HG02610 (cell line): ENCODE measurements at regions not wholly inside any gene's neighbourhood (a gene's known extent, or its start where the extent isn't known, plus 50 kb on each side); places are given as distances from the start of the nearest gene placed in this dataset.
"Not testable (repeated sequence)": the region's sequence is repeated elsewhere in the genome, so short reads cannot be mapped to it uniquely, and the experiment has no call there.

ENCODE experiments used
- ATAC-seq: cut with Tn5 transposase; IDR thresholded peaks from one replicate; pipeline ENCODE4 v1.9.1; 2021; ENCODE audit warnings: mild to moderate bottlenecking, moderate library complexity; ENCODE audit not compliant: unreplicated experiment

DNA sequence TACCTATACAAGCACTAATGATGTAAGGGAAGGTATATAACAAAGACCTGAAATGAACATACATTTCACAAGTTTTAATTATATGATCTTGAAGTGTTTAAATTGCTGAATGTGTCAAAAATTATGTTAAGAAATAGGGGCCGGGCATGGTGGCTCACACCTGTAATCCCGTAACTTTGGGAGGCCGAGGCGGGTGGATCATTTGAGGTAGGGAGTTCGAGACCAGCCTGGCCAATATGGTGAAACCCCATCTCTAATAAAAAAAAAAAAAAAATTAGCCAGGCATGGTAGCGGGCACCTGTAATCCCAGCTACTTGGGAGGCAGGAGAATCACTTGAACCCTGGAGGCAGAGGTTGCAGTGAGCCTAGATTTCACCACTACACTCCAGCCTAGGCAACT lies 537.4 kb upstream of the STEAP1 start:
- not testable (repeated sequence) for ATAC-seq

DNA sequence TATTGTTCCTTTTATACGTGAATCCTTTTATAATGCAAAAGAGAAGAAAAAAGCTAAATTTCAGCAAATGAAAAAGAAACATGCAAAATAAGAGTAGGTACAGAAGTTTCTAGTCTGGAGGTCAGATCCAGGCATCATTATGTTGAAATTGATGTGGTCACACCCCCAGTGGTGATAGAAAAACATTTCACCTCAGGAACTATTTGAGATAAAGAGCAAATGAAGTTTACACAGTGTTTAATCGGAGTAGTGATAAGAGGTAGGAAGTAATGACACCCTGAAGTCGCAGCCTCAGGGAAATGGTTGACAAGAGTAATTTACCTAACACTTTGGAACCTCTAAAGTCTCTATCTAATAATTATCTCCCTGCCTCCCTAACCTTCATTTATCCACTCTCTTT lies 536.0 kb upstream of the STEAP1 start:
- ATAC-seq, result no peak

DNA sequence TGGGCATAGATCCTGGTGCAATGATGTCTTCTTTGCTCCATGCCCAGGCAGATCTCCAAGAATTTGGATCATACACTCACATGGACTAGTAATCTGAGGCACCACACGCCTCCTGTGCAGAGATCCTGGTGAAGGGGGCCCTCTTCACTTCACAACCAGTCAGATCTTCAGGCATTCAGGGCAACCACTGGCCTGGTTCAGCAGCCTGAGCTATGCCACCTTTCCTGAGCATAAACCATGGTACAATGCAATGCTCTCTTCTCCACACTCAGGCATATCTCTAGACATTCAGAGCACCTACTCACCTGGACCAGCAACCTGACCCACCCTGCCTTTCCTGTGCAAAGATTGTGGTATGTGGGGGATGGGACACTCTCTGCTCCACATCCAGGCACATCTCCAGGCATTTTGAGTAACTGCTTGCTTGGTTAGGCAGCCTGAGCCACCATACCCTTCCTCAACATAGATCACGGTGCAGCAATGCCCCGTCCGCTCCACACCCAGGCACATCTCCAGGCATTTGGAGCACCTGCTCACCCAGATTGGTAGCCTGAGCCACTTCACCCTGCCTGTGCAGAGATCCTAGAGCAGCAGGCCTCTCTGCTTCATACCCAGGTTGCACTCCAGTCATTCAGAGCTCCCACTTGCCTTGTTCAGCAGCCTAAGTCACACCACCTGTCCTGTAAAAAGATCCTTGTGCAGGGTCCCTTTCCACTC lies 532.2 kb upstream of the STEAP1 start:
- ATAC-seq, result no peak

DNA sequence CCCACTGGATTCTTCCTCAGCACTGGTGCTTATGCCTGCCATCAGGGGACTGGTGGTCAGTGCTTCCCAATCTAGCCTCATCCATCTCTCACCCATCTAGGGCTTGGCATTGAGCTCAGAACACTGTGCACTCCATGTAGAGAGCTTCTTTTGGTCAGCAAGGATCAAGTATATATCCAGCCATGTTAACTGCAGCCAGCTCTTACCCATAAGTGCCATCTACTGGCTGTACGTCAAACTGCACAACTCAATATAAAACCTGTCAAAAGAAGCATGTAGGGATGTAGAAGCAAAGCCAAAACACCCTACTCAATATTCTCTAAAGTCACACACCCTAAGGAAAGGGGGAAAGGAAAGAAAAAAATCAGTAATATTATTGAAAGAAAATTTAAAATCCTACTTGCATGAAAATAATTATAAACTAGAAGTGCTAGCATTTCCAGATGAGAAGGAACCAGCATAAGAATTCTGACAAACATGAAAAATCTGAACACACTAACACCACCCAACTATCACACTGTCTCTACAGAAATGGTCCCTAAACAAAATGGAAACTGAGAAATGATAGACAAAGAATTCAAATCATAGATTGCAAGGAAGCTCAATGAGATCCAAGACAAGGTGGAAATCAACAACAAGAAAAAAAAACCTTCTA lies 531.1 kb upstream of the STEAP1 start:
- peak; percentile 92 for ATAC-seq

DNA sequence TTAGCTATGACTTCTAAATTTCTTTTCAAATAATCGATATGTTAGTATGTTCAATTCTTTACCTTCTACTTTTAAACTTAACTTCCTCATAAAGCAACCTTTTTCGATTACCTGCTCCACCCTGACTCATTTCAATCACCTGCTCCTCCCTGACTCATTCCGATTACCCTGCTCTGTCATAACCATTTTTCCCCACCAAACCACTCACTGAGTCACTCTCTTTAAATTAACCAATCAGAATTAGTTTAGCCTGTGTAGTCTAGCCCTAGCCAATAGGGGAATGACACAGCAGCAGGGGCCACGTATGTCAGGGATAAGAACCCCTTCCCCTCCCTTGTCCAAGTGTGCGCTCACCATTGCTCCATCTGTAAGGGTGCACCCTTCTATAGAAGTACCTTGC lies 530.1 kb upstream of the STEAP1 start:
- ATAC-seq, result not testable (repeated sequence)

DNA sequence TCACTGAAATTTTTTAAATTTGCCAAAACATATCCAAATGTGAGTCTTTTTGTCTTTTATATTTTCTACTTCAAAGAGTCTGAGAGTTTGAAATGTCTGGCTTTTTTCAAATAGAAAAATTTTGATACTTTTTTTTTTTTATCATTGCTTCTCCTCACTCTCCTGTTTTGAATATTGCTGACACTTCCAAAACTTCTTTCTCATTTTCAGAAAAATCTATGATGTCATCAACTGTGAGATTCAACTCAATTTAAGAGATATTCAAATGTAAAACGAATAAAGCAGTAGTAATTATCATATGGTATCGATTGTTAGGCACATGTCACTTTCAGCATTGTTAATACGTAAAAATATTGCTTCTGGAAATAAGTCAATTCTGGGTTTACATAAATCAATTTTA lies 505.8 kb upstream of the STEAP1 start:
- no peak for ATAC-seq

DNA sequence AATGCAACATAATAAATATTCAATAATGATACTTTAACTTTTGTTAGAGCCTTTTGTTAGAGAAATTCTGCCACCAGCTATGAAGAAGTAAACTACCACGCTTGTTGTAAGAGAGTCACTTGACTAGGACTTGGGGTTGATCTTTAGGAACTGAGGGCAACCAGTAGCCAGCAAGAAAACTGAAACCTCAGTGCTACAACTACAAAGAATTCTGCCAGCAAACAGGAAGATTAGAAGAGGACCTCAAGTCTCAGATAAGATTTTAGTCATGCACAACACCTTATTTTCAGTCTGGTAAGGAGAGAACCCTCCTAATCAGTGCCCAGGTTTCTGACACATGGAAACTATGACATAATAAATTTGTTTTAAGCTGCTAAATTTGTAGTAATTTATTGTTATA lies 498.3 kb upstream of the STEAP1 start:
- ATAC-seq, result no peak

DNA sequence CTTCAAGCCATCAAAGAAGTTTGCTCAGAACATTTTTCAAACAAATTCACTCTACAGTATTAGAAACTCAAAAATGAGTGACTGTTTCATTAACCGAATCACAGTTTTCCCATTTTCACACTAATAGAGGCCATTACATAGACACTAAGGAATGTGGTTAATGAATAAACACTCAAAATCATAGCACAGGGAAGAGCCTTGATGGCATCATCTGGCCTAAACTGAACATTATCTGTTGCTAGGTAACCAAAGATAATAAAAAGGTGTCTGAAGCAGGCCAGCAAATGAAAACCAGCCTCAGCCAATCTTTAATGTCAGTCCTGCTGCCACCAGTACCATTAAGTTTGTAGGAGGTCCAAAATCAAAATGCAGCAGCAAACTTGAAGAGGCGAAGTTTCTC lies 492.4 kb upstream of the STEAP1 start:
- no peak for ATAC-seq

DNA sequence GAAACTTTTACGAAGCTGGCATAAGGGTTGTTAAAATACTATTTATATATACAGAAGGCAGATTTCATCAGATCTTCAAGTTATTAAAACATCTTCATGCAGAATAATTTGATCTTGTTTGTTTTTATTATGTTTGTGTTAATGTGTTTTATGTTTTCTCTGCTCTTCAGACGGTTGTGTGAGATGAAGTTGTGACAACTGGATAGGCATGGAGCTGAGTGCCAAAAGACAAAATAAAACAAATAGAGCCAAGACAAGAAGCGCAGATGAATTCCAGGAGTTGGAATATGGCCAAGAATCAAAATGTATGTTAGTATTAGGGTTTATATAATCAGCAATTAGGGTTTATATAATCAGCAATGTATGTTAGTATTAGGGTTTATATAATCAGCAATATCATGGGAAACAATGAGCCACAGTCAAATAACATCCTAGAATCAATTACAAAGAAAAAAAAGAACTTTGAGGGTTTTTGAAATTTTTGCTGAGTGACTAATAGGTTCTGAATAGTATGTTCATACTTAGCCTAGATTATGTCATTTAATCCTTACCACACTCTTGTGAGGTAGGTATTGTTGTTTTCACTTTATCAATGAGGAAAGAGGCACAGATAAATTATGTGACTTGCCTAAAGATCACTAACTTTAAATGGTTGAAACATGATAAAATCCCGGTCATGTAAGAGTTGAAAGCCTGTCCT lies 488.0 kb upstream of the STEAP1 start:
- ATAC-seq, result no peak

DNA sequence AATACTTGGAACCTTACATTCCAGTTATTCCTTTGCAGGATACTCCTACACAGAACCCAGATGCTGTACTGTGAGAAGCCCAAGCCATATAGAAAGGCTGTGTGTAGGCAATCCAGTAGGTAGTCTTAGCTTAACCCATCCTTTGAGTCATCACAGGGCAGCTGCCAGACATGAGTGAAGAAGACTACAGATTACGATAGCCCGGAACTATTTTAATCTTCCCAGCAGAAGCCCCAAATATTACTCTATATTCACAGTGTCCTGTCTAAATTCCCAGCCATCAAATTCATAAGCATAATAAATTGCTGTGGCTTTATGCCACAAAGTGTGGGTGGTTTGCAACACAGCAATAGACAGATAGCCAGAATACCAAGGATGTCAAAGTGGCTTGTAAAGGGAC lies 474.1 kb upstream of the STEAP1 start:
- ATAC-seq, result no peak

DNA sequence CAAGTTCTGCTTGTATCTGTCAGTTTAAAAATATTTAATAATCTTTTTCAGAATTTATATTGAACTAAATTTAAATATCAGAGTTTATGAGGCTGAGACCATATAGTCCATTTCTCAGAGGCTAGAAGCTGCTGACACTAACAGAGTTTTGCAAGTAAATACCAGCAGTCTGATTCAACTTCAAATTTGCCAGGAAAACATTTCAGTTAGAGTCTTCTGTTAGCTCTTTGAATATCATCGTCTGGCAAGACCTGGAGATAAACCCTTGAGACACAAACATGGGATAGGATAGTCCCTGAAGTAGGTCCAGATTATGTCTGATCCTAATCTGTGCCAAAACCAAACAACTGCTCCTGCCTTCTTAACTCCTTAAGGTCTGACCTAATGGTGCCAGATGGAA lies 472.8 kb upstream of the STEAP1 start:
- ATAC-seq, result no peak

DNA sequence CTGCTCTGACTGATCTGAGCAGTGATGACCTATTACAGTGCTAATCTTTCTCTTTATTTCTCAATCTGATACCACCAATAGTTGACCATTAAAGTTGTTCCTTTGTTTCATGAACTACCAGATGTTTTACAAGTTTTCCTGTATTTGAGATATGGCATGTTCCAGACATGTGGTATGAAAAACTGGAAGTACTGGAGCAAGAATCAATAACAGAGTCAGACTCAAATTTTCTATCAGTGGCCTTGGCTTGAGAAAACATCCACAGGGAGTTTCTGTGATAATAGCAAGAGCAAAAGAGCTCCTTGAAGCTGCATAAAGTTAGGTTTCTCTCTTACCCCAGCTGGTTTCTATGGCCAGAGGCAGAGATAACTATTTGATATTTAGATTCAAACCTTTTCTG lies 469.0 kb upstream of the STEAP1 start:
- ATAC-seq, result no peak

DNA sequence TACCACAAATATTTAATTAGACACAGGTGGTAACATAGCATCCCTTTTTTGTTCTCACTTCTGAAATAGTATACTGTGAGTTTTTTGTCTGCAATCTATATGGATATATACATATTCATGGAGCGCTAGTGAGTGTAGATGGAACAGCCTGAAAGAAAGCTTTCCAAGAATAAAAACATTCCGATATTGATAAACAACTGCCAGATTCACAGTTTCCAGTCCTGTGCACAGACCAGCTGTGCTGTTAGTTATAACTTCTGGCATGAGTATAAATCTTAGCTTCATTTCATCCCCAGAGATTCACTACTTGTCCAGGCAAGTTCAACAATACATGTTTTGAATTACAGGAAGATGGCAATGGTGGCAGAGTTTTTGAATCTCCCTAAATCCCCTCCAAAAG lies 467.1 kb upstream of the STEAP1 start:
- no peak for ATAC-seq

DNA sequence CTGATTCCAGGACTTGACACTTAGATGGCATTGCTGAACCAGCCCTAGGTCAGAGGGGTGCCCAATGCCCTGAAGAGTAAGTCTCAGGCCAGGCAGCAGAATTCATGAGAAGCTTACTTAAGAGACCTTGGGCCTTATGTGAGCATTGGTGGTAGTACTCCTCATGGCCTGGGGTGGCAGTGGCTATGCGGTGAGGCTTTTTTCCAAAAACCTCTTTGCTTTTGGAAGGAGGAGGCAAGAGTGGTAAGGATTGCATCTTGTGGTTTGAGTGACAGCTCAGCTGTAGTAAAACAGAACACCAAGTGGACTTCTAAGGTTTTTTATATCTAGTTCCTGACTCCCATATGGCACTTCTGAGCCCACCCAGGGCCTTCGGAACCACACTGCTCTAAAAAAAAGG lies 459.0 kb upstream of the STEAP1 start:
- ATAC-seq, result no peak

DNA sequence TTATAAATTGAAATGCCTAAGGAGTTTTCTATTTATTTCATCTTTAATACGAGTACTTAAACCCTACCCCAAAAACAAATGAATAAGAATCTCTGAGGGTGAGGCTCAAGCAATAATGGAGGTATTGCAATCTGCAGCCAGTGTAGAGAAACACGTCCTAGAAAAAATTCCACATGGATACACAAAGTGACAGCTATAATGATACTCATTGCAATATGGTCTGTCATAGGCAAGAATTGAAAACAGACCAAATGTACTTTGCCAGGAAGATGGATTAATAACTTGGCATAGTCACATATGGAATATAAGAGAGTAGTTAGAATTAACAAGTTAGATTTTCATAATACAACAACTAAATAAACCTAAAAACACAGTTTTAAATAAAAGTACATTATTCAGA lies 440.1 kb upstream of the STEAP1 start:
- ATAC-seq, result no peak

DNA sequence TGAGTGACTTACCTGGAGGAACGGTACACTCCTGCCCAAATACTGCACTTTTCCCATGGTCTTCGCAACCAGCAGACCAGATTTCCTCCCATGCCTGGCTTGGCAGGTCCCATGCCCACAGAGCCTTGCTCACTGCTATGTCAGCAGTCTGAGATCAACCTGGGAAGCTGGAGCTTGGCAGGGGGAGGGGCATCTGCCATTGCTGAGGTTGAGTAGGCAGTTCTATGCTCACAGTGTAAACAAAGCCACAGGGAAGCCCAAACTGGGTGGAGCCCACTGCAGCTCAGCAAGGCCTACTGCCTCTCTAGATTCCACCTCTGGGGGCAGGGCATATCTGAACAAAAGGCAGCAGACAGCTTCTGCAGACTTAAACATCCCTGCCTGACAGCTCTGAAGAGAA lies 435.3 kb upstream of the STEAP1 start:
- not testable (repeated sequence) for ATAC-seq

DNA sequence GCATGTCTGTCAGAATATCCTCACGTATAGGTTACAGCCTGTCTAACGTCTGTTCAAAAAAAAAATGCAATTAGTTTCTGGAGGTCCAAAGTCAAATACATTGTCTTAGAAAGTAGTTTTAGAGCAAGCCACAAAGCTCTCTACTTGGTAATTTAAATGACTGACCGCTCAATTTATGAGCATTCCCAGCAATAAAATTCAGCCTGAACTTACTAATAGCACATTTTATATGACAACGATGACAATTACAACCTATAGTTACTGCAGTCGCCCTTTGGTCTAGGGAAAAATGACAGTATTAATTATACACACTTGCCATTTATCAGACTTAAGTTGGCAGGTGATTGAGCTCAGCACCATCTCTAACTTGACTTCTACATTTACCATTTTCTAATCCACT lies 425.8 kb upstream of the STEAP1 start:
- ATAC-seq, result no peak

DNA sequence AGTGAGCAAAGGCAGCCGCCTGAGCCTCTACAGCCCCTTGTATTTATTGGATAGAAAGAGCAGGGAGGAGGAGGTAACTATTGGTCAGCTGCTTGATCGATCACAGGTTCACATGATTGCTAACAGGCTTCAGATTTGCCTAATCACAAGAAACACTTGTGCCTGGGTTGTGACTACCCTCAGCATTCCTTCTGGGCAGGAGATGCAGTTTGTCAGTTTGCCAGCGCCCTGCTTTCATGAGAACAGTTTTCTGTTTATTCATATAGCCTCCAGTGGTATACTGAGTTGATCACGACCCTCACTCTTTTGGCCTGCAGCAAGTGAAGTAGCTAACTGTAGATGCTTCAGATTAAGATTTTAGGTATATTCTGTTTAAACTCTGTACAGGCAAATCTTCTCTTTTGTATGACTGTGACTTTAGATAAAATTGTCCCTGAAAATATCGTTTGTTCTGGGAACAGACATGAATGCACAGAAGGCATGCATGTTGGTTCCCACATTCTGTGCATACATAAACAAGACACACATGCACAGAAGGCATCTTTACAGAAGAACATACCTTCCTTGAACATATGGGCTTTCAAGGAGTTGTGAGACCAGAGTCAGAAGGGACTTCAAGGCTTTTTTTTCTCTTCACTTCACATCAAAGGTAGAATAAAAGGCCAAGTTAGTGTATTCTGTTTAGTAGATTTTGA lies 422.4 kb upstream of the STEAP1 start:
- no peak for ATAC-seq

DNA sequence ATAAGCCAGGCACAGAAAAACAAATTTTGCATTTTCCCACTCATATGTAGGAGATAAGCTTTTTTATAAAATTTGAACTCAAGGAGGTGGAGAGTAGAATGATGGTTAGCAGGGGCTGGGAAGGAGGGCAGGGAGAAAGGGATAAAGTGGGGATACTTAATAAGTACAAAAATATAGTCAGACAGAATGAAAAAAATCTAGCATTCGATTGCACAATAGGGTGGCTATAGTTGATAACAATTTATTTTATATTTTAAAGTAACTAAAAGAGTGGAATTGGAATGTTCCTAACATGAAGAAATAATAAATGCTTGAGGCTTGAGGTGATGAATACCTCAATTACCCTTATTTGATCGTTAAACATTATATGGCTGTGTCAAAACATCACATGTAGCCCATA lies 415.7 kb upstream of the STEAP1 start:
- ATAC-seq, result no peak

DNA sequence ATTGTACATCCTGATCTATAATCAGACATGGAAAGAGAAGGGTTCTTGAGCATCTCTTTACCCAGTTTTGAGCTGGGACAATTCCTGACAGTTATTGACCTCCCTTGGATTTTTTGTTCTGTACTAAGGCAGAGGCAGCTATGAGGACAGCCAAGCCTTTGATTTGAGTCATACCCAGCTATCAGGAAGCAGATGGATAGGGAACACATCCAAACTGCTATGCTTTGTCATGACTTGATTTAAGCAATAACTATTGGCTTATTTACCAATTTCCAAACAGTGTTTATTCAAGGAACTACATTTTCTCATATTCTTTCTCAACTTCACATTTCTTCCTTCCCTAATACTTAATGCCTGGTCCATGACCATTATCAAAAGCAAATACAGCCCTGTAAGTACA lies 396.4 kb upstream of the STEAP1 start:
- no peak for ATAC-seq

DNA sequence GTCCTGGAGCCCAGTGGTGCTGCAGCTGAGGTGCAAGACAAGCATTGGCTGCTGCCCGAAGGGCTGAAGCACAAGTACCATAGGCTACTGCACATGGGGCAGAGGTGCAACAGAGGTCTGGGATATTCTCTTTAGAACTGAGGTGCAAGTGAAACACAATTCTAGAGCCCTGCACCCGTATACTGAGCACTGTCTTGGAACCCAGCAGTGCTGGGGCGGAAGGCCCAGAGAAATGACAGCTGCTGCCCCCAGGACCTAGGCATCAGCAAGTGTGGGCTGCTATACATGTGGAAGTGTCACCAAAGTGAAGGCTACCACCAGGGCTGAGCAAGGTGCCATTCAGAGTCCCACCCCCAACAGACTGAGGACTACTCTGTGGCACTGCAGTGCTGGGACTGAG lies 393.6 kb upstream of the STEAP1 start:
- no peak for ATAC-seq

DNA sequence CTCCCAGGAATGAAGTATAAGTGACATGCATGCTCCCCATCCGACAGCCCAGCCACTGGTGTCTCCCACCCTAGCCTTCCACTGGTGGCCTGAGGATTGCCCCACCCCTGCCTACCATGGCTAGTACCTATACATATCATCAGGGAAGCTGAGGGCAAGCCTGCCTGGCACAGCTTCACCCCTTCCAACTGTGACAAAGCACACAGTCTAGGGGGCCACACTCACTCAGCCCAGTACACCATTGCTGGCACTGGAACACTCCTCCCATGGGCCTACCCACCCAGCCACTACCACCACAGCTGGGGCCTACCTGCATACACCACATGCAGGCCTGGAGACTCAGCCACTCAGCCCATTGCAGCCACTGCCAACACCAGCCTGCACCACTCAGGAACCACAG lies 393.1 kb upstream of the STEAP1 start:
- no peak for ATAC-seq
